Neural progenitor cell (in vitro differentiated cells): ENCODE measurements at regions not wholly inside any gene's neighbourhood (a gene's known extent, or its start where the extent isn't known, plus 50 kb on each side); places are given as distances from the start of the nearest gene placed in this dataset.

ENCODE experiments used
- EZH2 ChIP-seq: fragments of 200-600 bp; sonication (generic); IDR thresholded peaks from 2 replicates; pipeline ENCODE4 v1.6.1; 2017; ENCODE audit warnings: antibody characterized with exemption, mild to moderate bottlenecking, moderate library complexity
- EZH2phosphoT487 ChIP-seq: fragments of 200-600 bp; sonication (generic); IDR thresholded peaks from 2 replicates; pipeline ENCODE4 v1.6.1; 2017; ENCODE audit warnings: antibody characterized with exemption
- TF ChIP-seq, protein P1 (sequence below): fragments of 200-600 bp; sonication (generic); IDR thresholded peaks from 2 replicates; pipeline ENCODE4 v1.5.1; 2017; ENCODE audit warnings: antibody characterized with exemption, mild to moderate bottlenecking

GRCh38 chr10:27618906-27619305 lies 114.8 kb downstream of the RAB18 start:
- TF ChIP-seq, protein P1, sequence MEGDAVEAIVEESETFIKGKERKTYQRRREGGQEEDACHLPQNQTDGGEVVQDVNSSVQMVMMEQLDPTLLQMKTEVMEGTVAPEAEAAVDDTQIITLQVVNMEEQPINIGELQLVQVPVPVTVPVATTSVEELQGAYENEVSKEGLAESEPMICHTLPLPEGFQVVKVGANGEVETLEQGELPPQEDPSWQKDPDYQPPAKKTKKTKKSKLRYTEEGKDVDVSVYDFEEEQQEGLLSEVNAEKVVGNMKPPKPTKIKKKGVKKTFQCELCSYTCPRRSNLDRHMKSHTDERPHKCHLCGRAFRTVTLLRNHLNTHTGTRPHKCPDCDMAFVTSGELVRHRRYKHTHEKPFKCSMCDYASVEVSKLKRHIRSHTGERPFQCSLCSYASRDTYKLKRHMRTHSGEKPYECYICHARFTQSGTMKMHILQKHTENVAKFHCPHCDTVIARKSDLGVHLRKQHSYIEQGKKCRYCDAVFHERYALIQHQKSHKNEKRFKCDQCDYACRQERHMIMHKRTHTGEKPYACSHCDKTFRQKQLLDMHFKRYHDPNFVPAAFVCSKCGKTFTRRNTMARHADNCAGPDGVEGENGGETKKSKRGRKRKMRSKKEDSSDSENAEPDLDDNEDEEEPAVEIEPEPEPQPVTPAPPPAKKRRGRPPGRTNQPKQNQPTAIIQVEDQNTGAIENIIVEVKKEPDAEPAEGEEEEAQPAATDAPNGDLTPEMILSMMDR = no peak
- TF ChIP-seq EZH2 (no peak), EZH2phosphoT487 (no peak)
